ENCODE measurements at regions not wholly inside any gene's neighbourhood (a gene's known extent, or its start where the extent isn't known, plus 50 kb on each side); places are given as distances from the start of the nearest gene placed in this dataset.

- no peak for TF ChIP-seq CTCF (IDR thresholded peaks at IDR 0.05)
- Histone ChIP-seq H3K4me3 (no peak overlapping the region), H3K27ac (no peak overlapping the region)
Observed at GRCh38 chr7:80373429-80374032, 138.3 kb downstream of the GNAT3 start.

GRCh38 chr7:80372415-80372814 lies 139.4 kb downstream of the GNAT3 start:
- H3K36me3 ChIP-seq = no peaks in the 10 kb centered on the region
- no peaks in the 10 kb centered on the region for H3K4me1 ChIP-seq
- H3K9me3 ChIP-seq = no peaks in the 10 kb centered on the region
- no peak for DNase-seq (ENCODE audit: low spot score)
- no peak overlapping the region for H3K4me3 ChIP-seq
- no peak for TF ChIP-seq CTCF (IDR thresholded peaks at IDR 0.05)
- no peaks in the 10 kb centered on the region for H3K27me3 ChIP-seq
- H3K27ac ChIP-seq = no peak overlapping the region

More at GRCh38 chr7:80373429-80374032, 138.3 kb downstream of the GNAT3 start:
- H3K36me3 ChIP-seq = no peaks in the 10 kb centered on the region
- no peaks in the 10 kb centered on the region for H3K4me1 ChIP-seq
- no peaks in the 10 kb centered on the region for H3K27me3 ChIP-seq
- DNase-seq (ENCODE audit: low spot score) = no peak
- no peaks in the 10 kb centered on the region for H3K9me3 ChIP-seq

GRCh38 chr7:80370587-80370986 lies 141.3 kb downstream of the GNAT3 start:
- no peaks in the 10 kb centered on the region for H3K27me3 ChIP-seq
- no peak overlapping the region for H3K4me3 ChIP-seq
- no peaks in the 10 kb centered on the region for H3K36me3 ChIP-seq
- H3K9me3 ChIP-seq = peaks cover 0 to 7% of the 10 kb centered on the region in 2 donors
- DNase-seq (ENCODE audit: low spot score) = no peak
- H3K27ac ChIP-seq = no peak overlapping the region
- H3K4me1 ChIP-seq = no peaks in the 10 kb centered on the region
- TF ChIP-seq CTCF (IDR thresholded peaks at IDR 0.05) = no peak

GRCh38 chr7:80369321-80369720 lies 142.5 kb downstream of the GNAT3 start:
- H3K4me1 ChIP-seq = no peaks in the 10 kb centered on the region

GRCh38 chr7:80362677-80363076 lies 149.2 kb downstream of the GNAT3 start:
- peaks cover 0 to 13% of the 10 kb centered on the region in 2 donors for H3K9me3 ChIP-seq
- TF ChIP-seq CTCF (IDR thresholded peaks at IDR 0.05) = no peak
- no peak overlapping the region for H3K4me3 ChIP-seq
- H3K36me3 ChIP-seq = no peaks in the 10 kb centered on the region
- DNase-seq (ENCODE audit: low spot score) = no peak
- H3K27me3 ChIP-seq = no peaks in the 10 kb centered on the region
- H3K27ac ChIP-seq = no peak overlapping the region
- H3K4me1 ChIP-seq = no peaks in the 10 kb centered on the region

More at GRCh38 chr7:80369321-80369720, 142.5 kb downstream of the GNAT3 start:
- Histone ChIP-seq H3K27me3 (no peaks in the 10 kb centered on the region), H3K4me3 (no peak overlapping the region), H3K27ac (no peak overlapping the region), H3K36me3 (no peaks in the 10 kb centered on the region), H3K9me3 (peaks cover 0 to 13% of the 10 kb centered on the region in 2 donors)
- DNase-seq (ENCODE audit: low spot score) = no peak
- no peak for TF ChIP-seq CTCF (IDR thresholded peaks at IDR 0.05)

Measured in right atrium auricular region (tissue), 2 donors.